HCT116 (cell line): ENCODE measurements at regions not wholly inside any gene's neighbourhood (a gene's known extent, or its start where the extent isn't known, plus 50 kb on each side); places are given as distances from the start of the nearest gene placed in this dataset.

Source experiments
- ATAC-seq: fragments of 200-7000 bp; cut with Tn5 transposase; 2 replicates; pipeline ENCODE4 v1.9.1; 2020; ENCODE audit warnings: mild to moderate bottlenecking, moderate library complexity
- BruUV-seq: library from RNA; stranded (reverse); fragments of 400-500 nt; replicated peaks from 2 replicates; lab custom pipeline; 2021; lab: Mats Ljungman, UMichigan
- CTCF ChIA-PET: fragments of 300-600 bp; sonication (Branson Sonifier 250); formaldehyde crosslinking; loops from one replicate; lab custom pipeline; 2021; ENCODE audit warnings: antibody characterized with exemption; lab: Charles Lee
- POLR2A ChIA-PET: fragments of 300-600, 350-600 bp; sonication (Branson Sonifier 250); formaldehyde crosslinking; loops from one replicate; lab custom pipeline; 2021; ENCODE audit warnings: antibody characterized with exemption; lab: Charles Lee
- RAD21 ChIA-PET, 2 experiments: fragments of 300-600 bp; sonication (Branson Sonifier 250); formaldehyde crosslinking; loops; one replicate each; lab custom pipeline; 2023; ENCODE audit warnings: low total read pairs in 2 of 2; ENCODE audit not compliant: uncharacterized antibody in 2 of 2, unreplicated experiment in 2 of 2, low non-redundant PET in 1 of 2; lab: Charles Lee
- DNase-seq: peaks from one replicate; pipeline ENCODE4 v3.0.0-alpha.2; 2010; ENCODE audit warnings: low read depth, low spot score
- H2AFZ ChIP-seq: fragments of 200-600 bp; shearing (Covaris generic), sonication (generic); 2 replicates; pipeline ENCODE4 v1.6.1; 2017; ENCODE audit warnings: low read depth, mixed run types, mixed read lengths, antibody characterized with exemption, low read length; ENCODE audit not compliant: poor library complexity, severe bottlenecking
- H3K27ac ChIP-seq: 2 replicates; pipeline ENCODE4 v1.5.1; 2012; ENCODE audit warnings: low read depth, low read length
- H3K27me3 ChIP-seq: fragments of 200-600 bp; sonication (generic); 2 replicates; pipeline ENCODE4 v1.6.1; 2016; ENCODE audit warnings: mixed run types, low read length, mixed read lengths; ENCODE audit not compliant: insufficient read depth
- H3K36me3 ChIP-seq, 2 experiments: fragments of 200-500 bp in 1 of 2; fragments of 200-600 bp in 1 of 2; sonication (Bioruptor generic) in 1 of 2; sonication (generic) in 1 of 2; 2 replicates each; pipeline versions ENCODE4 v1.5.1 to v1.6.1; 2014 to 2016; ENCODE audit warnings: low read length in 2 of 2, inconsistent platforms in 1 of 2, mixed read lengths in 1 of 2, mixed run types in 1 of 2; ENCODE audit not compliant: insufficient read depth in 2 of 2, control insufficient read depth in 1 of 2
- H3K4me1 ChIP-seq, 2 experiments: fragments of 200-600 bp in 1 of 2; sonication (generic) in 1 of 2; 2 replicates each; pipeline versions ENCODE4 v1.5.1 to v1.6.1; 2012 to 2017; ENCODE audit warnings: low read length in 2 of 2, inconsistent platforms in 1 of 2, mild to moderate bottlenecking in 1 of 2, mixed read lengths in 1 of 2, mixed run types in 1 of 2, moderate library complexity in 1 of 2; ENCODE audit not compliant: insufficient read depth in 2 of 2, control insufficient read depth in 1 of 2
- H3K4me2 ChIP-seq: fragments of 200-600 bp; sonication (generic); 2 replicates; pipeline ENCODE4 v1.6.1; 2017; ENCODE audit warnings: mixed run types, low read length, mixed read lengths
- H3K4me3 ChIP-seq, 2 experiments: fragments of 200-600 bp in 1 of 2; sonication (generic) in 1 of 2; replicated peaks in 1 of 2; 2 replicates each; pipeline ENCODE4 v1.5.1; 2011 to 2016; ENCODE audit warnings: low read length in 2 of 2, control low read depth in 1 of 2, low read depth in 1 of 2, mild to moderate bottlenecking in 1 of 2, mixed read lengths in 1 of 2, mixed run types in 1 of 2
- H3K79me2 ChIP-seq: fragments of 200-600 bp; sonication (generic); 2 replicates; pipeline ENCODE4 v1.6.1; 2017; ENCODE audit warnings: mild to moderate bottlenecking, mixed run types, low read length, moderate library complexity, mixed read lengths; ENCODE audit not compliant: insufficient read depth
- H3K9ac ChIP-seq: fragments of 200-600 bp; sonication (generic); 2 replicates; pipeline ENCODE4 v1.6.1; 2016; ENCODE audit warnings: low read length, mixed read lengths
- H3K9me2 ChIP-seq: fragments of 200-600 bp; sonication (generic), shearing (Covaris generic); 2 replicates; pipeline ENCODE4 v1.6.1; 2017; ENCODE audit warnings: mixed run types, mild to moderate bottlenecking, moderate library complexity; ENCODE audit not compliant: insufficient read depth
- H3K9me3 ChIP-seq, 2 experiments: fragments of 200-500 bp in 1 of 2; fragments of 200-600 bp in 1 of 2; sonication (Bioruptor generic) in 1 of 2; sonication (generic) in 1 of 2; 2 replicates each; pipeline ENCODE4 v1.6.1; 2014 to 2017; ENCODE audit warnings: low read length in 2 of 2, mixed read lengths in 2 of 2, inconsistent platforms in 1 of 2, low read depth in 1 of 2, mild to moderate bottlenecking in 1 of 2, mixed run types in 1 of 2, moderate library complexity in 1 of 2; ENCODE audit not compliant: control insufficient read depth in 1 of 2, insufficient read depth in 1 of 2
- H4K20me1 ChIP-seq: fragments of 200-600 bp; sonication (generic), shearing (Covaris generic); 2 replicates; pipeline ENCODE4 v1.6.1; 2017; ENCODE audit warnings: mixed run types, mild to moderate bottlenecking, moderate library complexity; ENCODE audit not compliant: insufficient read depth
- CEBPB ChIP-seq: IDR thresholded peaks from 2 replicates; pipeline ENCODE4 v1.6.1; 2012; ENCODE audit warnings: low read depth
- EGR1 ChIP-seq: IDR thresholded peaks from 2 replicates; pipeline ENCODE4 v1.6.1; 2012; ENCODE audit warnings: low read depth
- ELF1 ChIP-seq: IDR thresholded peaks from 2 replicates; pipeline ENCODE4 v1.6.1; 2012; ENCODE audit warnings: low read depth, borderline replicate concordance
- EZH2 ChIP-seq: fragments of 200-600 bp; sonication (generic); IDR thresholded peaks from 2 replicates; pipeline ENCODE4 v1.6.1; 2017; ENCODE audit warnings: antibody characterized with exemption, mixed run types
- EZH2phosphoT487 ChIP-seq: fragments of 200-600 bp; IDR thresholded peaks from 2 replicates; pipeline ENCODE4 v1.6.1; 2018; ENCODE audit warnings: antibody characterized with exemption, borderline replicate concordance
- FOSL1 ChIP-seq: IDR thresholded peaks from 2 replicates; pipeline ENCODE4 v1.6.1; 2012; ENCODE audit warnings: low read depth
- JUND ChIP-seq: IDR thresholded peaks from 2 replicates; pipeline ENCODE4 v1.6.1; 2012
- POLR2A ChIP-seq: IDR thresholded peaks from 2 replicates; pipeline ENCODE4 v1.7.0; 2011; ENCODE audit warnings: borderline replicate concordance; ENCODE audit not compliant: insufficient read depth, insufficient read length; ENCODE audit errors: extremely low read depth
- POLR2AphosphoS5 ChIP-seq: IDR thresholded peaks from 2 replicates; pipeline ENCODE4 v1.6.1; 2011; ENCODE audit warnings: mild to moderate bottlenecking, low read depth, low read length, moderate library complexity
- RAD21 ChIP-seq: IDR thresholded peaks from 2 replicates; pipeline ENCODE4 v1.6.1; 2012; ENCODE audit warnings: low read depth, mild to moderate bottlenecking
- SIN3A ChIP-seq: IDR thresholded peaks from 2 replicates; pipeline ENCODE4 v1.6.1; 2012; ENCODE audit warnings: low read depth
- TCF7L2 ChIP-seq: IDR thresholded peaks from 2 replicates; pipeline ENCODE4 v1.7.0; 2011; ENCODE audit warnings: borderline replicate concordance, inconsistent platforms; ENCODE audit not compliant: insufficient read depth, insufficient read length; ENCODE audit errors: extremely low read depth
- ZNF274 ChIP-seq: fragments of 200-500 bp; sonication (Bioruptor generic); IDR thresholded peaks from 2 replicates; pipeline ENCODE4 v1.6.1; 2014; ENCODE audit warnings: mild to moderate bottlenecking, low read depth, low read length, inconsistent platforms
- intact Hi-C: fragments of 100-400 bp; cut with micrococcal nuclease; formaldehyde crosslinking; loops from 2 replicates; pipeline ENCODE4 v1.10.0; 2022
- TF ChIP-seq, protein P1 (sequence below): IDR thresholded peaks from 2 replicates; pipeline ENCODE4 v1.6.1; 2012
- TF ChIP-seq, protein P2 (sequence below): IDR thresholded peaks from 2 replicates; pipeline ENCODE4 v1.6.1; 2012
- TF ChIP-seq, protein P3 (sequence below), 3 experiments: fragments of 200-600 bp in 1 of 3; sonication (generic) in 1 of 3; IDR thresholded peaks in 2 of 3; conservative IDR thresholded peaks in 1 of 3; 2 replicates each; pipeline ENCODE4 v1.5.1; 2012 to 2017; ENCODE audit warnings: low read depth in 2 of 3, low read length in 2 of 3, antibody characterized with exemption in 1 of 3, borderline replicate concordance in 1 of 3, control low read depth in 1 of 3, mild to moderate bottlenecking in 1 of 3, mixed read lengths in 1 of 3, mixed run types in 1 of 3, moderate library complexity in 1 of 3; ENCODE audit not compliant: insufficient read depth in 1 of 3

DNA sequence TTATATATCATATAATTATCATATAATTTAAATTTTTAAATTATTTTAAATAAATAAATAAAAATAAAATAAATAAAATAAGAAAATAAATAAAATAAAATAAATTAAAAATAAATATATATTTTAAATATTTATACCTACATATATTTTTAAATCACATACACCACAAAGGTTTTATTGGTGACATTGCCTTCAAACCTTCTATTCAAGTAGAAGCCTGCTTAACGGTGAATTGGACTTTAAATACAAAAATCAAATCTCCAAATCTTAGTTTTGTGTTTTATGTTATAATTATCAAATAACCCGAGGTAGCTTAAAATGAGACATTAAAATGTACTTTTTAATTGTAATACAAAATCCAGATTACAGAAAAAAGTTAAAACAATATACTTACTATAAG, 1137.8 kb downstream of the HACE1 start:
- no peak overlapping the region for H3K4me3 ChIP-seq
- no peaks in the 10 kb centered on the region for H3K4me1 ChIP-seq
- BruUV-seq: no TSS peak
- no peaks in the 10 kb centered on the region for H3K36me3 ChIP-seq
- ATAC-seq (no peak), DNase-seq (no peak)
- no peaks in the 10 kb centered on the region for H3K9me3 ChIP-seq
- H4K20me1 ChIP-seq: no peaks in the 10 kb centered on the region
- RAD21 ChIA-PET: no interaction called here
- no peak overlapping the region for H3K4me2 ChIP-seq
- 0 out of 2 replicates have a peak, but pooled peaks cover 4% of the 10 kb centered on the region for H3K9me2 ChIP-seq
- H3K9ac ChIP-seq: no peak overlapping the region
- H3K27ac ChIP-seq: no peak overlapping the region
- TF ChIP-seq FOSL1 (no peak), POLR2A (no peak), ZNF274 (no peak), EGR1 (no peak)
- CTCF ChIA-PET: no interaction called here
- H3K27me3 ChIP-seq: no peaks in the 10 kb centered on the region
- intact Hi-C loops: no loop called here
- POLR2A ChIA-PET: no interaction called here
- no peak overlapping the region for H2AFZ ChIP-seq
- H3K79me2 ChIP-seq: no peaks in the 10 kb centered on the region

DNA sequence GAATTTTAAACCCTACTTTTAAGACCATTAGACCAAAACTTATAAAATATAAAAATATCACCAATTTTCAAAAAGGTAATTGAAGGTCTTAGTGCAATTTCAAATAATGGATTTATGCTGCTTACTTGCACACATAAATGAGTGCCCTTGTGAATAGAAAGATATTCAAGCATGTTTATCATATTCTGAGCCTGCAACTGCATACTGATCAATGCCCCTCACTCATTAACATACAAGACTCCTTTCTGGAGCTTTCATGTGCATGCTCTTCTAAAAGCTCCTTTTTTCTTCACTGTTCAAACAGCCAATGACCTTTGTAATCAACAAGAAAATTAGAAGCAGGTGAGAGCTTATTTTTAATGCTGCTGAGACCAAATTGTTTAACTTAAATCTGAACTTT, 1139.3 kb downstream of the HACE1 start:
- ChIA-PET CTCF (no interaction called here), POLR2A (no interaction called here), RAD21 (no interaction called here)
- Histone ChIP-seq H3K4me2 (no peak overlapping the region), H3K27me3 (no peaks in the 10 kb centered on the region), H3K36me3 (no peaks in the 10 kb centered on the region), H3K79me2 (no peaks in the 10 kb centered on the region), H3K27ac (no peak overlapping the region), H3K4me3 (no peak overlapping the region), H3K9ac (no peak overlapping the region), H3K9me2 (0 out of 2 replicates have a peak, but pooled peaks cover 4% of the 10 kb centered on the region), H3K4me1 (no peaks in the 10 kb centered on the region), H3K9me3 (no peaks in the 10 kb centered on the region), H4K20me1 (no peaks in the 10 kb centered on the region), H2AFZ (no peak overlapping the region)
- BruUV-seq: no TSS peak
- intact Hi-C loops: no loop called here
- TF ChIP-seq, protein P1, sequence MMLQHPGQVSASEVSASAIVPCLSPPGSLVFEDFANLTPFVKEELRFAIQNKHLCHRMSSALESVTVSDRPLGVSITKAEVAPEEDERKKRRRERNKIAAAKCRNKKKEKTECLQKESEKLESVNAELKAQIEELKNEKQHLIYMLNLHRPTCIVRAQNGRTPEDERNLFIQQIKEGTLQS: no peak
- no peak for TF ChIP-seq CEBPB
- no peak for TF ChIP-seq TCF7L2
- TF ChIP-seq JUND: no peak
- TF ChIP-seq, protein P2, sequence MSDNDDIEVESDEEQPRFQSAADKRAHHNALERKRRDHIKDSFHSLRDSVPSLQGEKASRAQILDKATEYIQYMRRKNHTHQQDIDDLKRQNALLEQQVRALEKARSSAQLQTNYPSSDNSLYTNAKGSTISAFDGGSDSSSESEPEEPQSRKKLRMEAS: no peak
- TF ChIP-seq EZH2: no peak
- TF ChIP-seq EZH2phosphoT487: no peak
- TF ChIP-seq, protein P3, sequence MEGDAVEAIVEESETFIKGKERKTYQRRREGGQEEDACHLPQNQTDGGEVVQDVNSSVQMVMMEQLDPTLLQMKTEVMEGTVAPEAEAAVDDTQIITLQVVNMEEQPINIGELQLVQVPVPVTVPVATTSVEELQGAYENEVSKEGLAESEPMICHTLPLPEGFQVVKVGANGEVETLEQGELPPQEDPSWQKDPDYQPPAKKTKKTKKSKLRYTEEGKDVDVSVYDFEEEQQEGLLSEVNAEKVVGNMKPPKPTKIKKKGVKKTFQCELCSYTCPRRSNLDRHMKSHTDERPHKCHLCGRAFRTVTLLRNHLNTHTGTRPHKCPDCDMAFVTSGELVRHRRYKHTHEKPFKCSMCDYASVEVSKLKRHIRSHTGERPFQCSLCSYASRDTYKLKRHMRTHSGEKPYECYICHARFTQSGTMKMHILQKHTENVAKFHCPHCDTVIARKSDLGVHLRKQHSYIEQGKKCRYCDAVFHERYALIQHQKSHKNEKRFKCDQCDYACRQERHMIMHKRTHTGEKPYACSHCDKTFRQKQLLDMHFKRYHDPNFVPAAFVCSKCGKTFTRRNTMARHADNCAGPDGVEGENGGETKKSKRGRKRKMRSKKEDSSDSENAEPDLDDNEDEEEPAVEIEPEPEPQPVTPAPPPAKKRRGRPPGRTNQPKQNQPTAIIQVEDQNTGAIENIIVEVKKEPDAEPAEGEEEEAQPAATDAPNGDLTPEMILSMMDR (IDR thresholded peaks at IDR 0.05 in 2 of 3, conservative IDR thresholded peaks at IDR 0.05 in 1 of 3; ENCODE audit: borderline replicate concordance in 1 of 3, insufficient read depth in 1 of 3, low read depth in 2 of 3, low read length in 2 of 3): no peak
- no peak for TF ChIP-seq SIN3A
- TF ChIP-seq EGR1: no peak
- TF ChIP-seq FOSL1: no peak
- no peak for TF ChIP-seq ZNF274
- no peak for TF ChIP-seq POLR2A
- TF ChIP-seq ELF1: no peak
- TF ChIP-seq RAD21: no peak
- no peak for TF ChIP-seq POLR2AphosphoS5
- DNase-seq (no peak), ATAC-seq (no peak)
